OCI-LY7 (cell line): ENCODE measurements at regions not wholly inside any gene's neighbourhood (a gene's known extent, or its start where the extent isn't known, plus 50 kb on each side); places are given as distances from the start of the nearest gene placed in this dataset.

Experiments
- BruUV-seq: library from RNA; stranded (reverse); fragments of 400-500 nt; replicated peaks from 2 replicates; lab custom pipeline; 2021; lab: Mats Ljungman, UMichigan
- CTCF ChIA-PET: fragments of 300-600 bp; sonication (Branson Sonifier 250); formaldehyde crosslinking; loops from one replicate; lab custom pipeline; 2022; ENCODE audit warnings: antibody characterized with exemption; ENCODE audit not compliant: unreplicated experiment; lab: Charles Lee
- POLR2A ChIA-PET: fragments of 300-600 bp; sonication (Branson Sonifier 250); formaldehyde crosslinking; loops from one replicate; lab custom pipeline; 2022; ENCODE audit warnings: antibody characterized with exemption; lab: Charles Lee
- DNase-seq: peaks from one replicate; pipeline ENCODE4 v3.0.0-alpha.2; 2015; ENCODE audit warnings: low spot score
- H2AFZ ChIP-seq: fragments of 200-600 bp; sonication (generic), shearing (Covaris generic); 2 replicates; pipeline ENCODE4 v1.6.1; 2014; ENCODE audit warnings: mild to moderate bottlenecking, antibody characterized with exemption, low read length, moderate library complexity
- H3K27ac ChIP-seq: fragments of 200-600 bp; sonication (generic); 2 replicates; pipeline ENCODE4 v1.5.1; 2014; ENCODE audit warnings: mixed run types, low read depth, mild to moderate bottlenecking, moderate library complexity, low read length, inconsistent platforms; ENCODE audit not compliant: poor library complexity, severe bottlenecking
- H3K36me3 ChIP-seq: fragments of 200-600 bp; sonication (generic); 2 replicates; pipeline ENCODE4 v1.6.1; 2014; ENCODE audit warnings: mild to moderate bottlenecking, antibody characterized with exemption, low read length, moderate library complexity, mixed read lengths; ENCODE audit not compliant: insufficient read depth
- H3K4me1 ChIP-seq: fragments of 200-600 bp; sonication (generic); 2 replicates; pipeline ENCODE4 v1.5.1; 2014; ENCODE audit warnings: mild to moderate bottlenecking, low read length; ENCODE audit not compliant: insufficient read depth, poor library complexity, severe bottlenecking
- H3K4me2 ChIP-seq: fragments of 200-600 bp; sonication (generic); 2 replicates; pipeline ENCODE4 v1.6.1; 2014; ENCODE audit warnings: mild to moderate bottlenecking, low read length
- H3K4me3 ChIP-seq: fragments of 200-600 bp; sonication (generic); 2 replicates; pipeline ENCODE4 v1.5.1; 2014; ENCODE audit warnings: mild to moderate bottlenecking, low read depth, low read length; ENCODE audit not compliant: poor library complexity, severe bottlenecking
- H3K79me2 ChIP-seq: fragments of 200-600 bp; sonication (generic); 2 replicates; pipeline ENCODE4 v1.6.1; 2016; ENCODE audit warnings: low read depth, mild to moderate bottlenecking, low read length, moderate library complexity, mixed read lengths; ENCODE audit not compliant: insufficient read depth
- H3K9me2 ChIP-seq: fragments of 200-600 bp; sonication (generic); 2 replicates; pipeline ENCODE4 v1.6.1; 2016; ENCODE audit warnings: mild to moderate bottlenecking, low read length, mixed read lengths; ENCODE audit not compliant: insufficient read depth
- H3K9me3 ChIP-seq: fragments of 200-600 bp; sonication (generic); 2 replicates; pipeline ENCODE4 v1.6.1; 2014; ENCODE audit warnings: mild to moderate bottlenecking, mixed run types, low read length, mixed read lengths
- H4K20me1 ChIP-seq: fragments of 200-600 bp; sonication (generic); 2 replicates; pipeline ENCODE4 v1.6.1; 2014; ENCODE audit warnings: mild to moderate bottlenecking, antibody characterized with exemption, low read length, moderate library complexity, mixed read lengths; ENCODE audit not compliant: insufficient read depth
- EZH2phosphoT487 ChIP-seq: fragments of 200-600 bp; sonication (generic); IDR thresholded peaks from 2 replicates; pipeline ENCODE4 v1.6.1; 2018; ENCODE audit warnings: low read depth, borderline replicate concordance, mild to moderate bottlenecking, mixed run types, antibody characterized with exemption, low read length, moderate library complexity, mixed read lengths
- intact Hi-C: fragments of 100-400 bp; cut with micrococcal nuclease; formaldehyde crosslinking; loops from one replicate; pipeline ENCODE4 v1.10.0; 2022; ENCODE audit not compliant: unreplicated experiment
- TF ChIP-seq, protein P1 (sequence below): fragments of 200-600 bp; sonication (generic); conservative IDR thresholded peaks from 2 replicates; pipeline ENCODE4 v1.5.1; 2014; ENCODE audit warnings: mild to moderate bottlenecking, antibody characterized with exemption, low read length, moderate library complexity, mixed read lengths

GRCh38 chr13:94886191-94886590 lies 173.8 kb upstream of the SOX21 start:
- no peak for DNase-seq
- no peaks in the 10 kb centered on the region for H3K79me2 ChIP-seq
- H3K4me2 ChIP-seq = no peak overlapping the region
- no peak overlapping the region for H2AFZ ChIP-seq
- no peaks in the 10 kb centered on the region for H3K9me3 ChIP-seq
- POLR2A ChIA-PET = interaction anchor here (0.6 kb wide), 1 partner anchor 8 kb away, joined by 3 read pairs; no protein-coding TSS in a partner anchor
- intact Hi-C loops = no loop called here
- no peaks in the 10 kb centered on the region for H3K4me1 ChIP-seq
- no peaks in the 10 kb centered on the region for H3K36me3 ChIP-seq
- BruUV-seq = no TSS peak
- CTCF ChIA-PET = no interaction called here
- H3K9me2 ChIP-seq = no peaks in the 10 kb centered on the region
- no peaks in the 10 kb centered on the region for H4K20me1 ChIP-seq
- no peak overlapping the region for H3K27ac ChIP-seq
- H3K4me3 ChIP-seq = no peak overlapping the region
- TF ChIP-seq, protein P1, sequence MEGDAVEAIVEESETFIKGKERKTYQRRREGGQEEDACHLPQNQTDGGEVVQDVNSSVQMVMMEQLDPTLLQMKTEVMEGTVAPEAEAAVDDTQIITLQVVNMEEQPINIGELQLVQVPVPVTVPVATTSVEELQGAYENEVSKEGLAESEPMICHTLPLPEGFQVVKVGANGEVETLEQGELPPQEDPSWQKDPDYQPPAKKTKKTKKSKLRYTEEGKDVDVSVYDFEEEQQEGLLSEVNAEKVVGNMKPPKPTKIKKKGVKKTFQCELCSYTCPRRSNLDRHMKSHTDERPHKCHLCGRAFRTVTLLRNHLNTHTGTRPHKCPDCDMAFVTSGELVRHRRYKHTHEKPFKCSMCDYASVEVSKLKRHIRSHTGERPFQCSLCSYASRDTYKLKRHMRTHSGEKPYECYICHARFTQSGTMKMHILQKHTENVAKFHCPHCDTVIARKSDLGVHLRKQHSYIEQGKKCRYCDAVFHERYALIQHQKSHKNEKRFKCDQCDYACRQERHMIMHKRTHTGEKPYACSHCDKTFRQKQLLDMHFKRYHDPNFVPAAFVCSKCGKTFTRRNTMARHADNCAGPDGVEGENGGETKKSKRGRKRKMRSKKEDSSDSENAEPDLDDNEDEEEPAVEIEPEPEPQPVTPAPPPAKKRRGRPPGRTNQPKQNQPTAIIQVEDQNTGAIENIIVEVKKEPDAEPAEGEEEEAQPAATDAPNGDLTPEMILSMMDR = no peak
- TF ChIP-seq EZH2phosphoT487 = no peak

- no peak overlapping the region for H3K4me3 ChIP-seq
- H4K20me1 ChIP-seq = no peaks in the 10 kb centered on the region
- ChIA-PET POLR2A (no interaction called here), CTCF (no interaction called here)
- no TSS peak for BruUV-seq
- H3K4me1 ChIP-seq = no peaks in the 10 kb centered on the region
- H3K36me3 ChIP-seq = no peaks in the 10 kb centered on the region
- no peak overlapping the region for H3K4me2 ChIP-seq
- DNase-seq = no peak
- intact Hi-C loops = no loop called here
- H3K9me2 ChIP-seq = no peaks in the 10 kb centered on the region
- TF ChIP-seq, protein P1 = no peak
- no peak for TF ChIP-seq EZH2phosphoT487
- H3K27ac ChIP-seq = no peak overlapping the region
- no peaks in the 10 kb centered on the region for H3K79me2 ChIP-seq
- H2AFZ ChIP-seq = no peak overlapping the region
- H3K9me3 ChIP-seq = no peaks in the 10 kb centered on the region
Observed at GRCh38 chr13:94880463-94880862, 168.1 kb upstream of the SOX21 start.

DNA sequence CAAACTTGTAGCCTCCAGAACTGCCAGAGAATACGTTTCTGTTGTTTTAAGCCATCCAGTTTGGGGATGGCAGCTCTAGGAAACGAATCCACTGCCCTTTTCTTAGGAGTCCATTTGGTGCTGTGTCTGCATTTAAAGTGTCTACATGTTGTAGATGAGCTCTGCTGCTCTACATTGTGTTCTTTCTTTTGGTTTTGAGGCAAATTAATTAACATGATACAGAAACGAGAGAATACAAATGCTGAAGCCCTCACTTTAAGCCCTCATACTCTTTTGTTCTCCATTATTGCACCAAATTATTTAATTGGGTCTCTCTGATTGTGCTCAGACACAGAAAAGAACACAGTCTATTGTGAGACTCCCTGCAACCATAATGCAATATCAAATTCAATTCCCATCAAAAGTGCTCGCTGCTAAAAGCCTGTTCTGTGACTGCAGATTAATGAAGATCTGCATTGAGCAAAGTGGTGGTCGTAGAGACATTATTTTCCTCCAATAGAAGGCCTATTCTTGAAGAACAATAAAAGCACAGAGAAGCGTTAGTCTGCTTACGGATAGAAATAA lies 166.3 kb upstream of the SOX21 start:
- Histone ChIP-seq H3K27ac (no peak overlapping the region), H3K4me3 (no peak overlapping the region), H3K4me1 (no peaks in the 10 kb centered on the region), H3K9me2 (no peaks in the 10 kb centered on the region), H3K79me2 (no peaks in the 10 kb centered on the region), H4K20me1 (no peaks in the 10 kb centered on the region), H3K4me2 (no peak overlapping the region), H3K36me3 (no peaks in the 10 kb centered on the region), H2AFZ (no peak overlapping the region), H3K9me3 (no peaks in the 10 kb centered on the region)
- intact Hi-C loops = no loop called here
- no TSS peak for BruUV-seq
- no peak for DNase-seq
- no peak for TF ChIP-seq EZH2phosphoT487
- TF ChIP-seq, protein P1 = no peak
- POLR2A ChIA-PET = interaction anchor here (0.6 kb wide), 1 partner anchor 161 kb away, joined by 3 read pairs; no protein-coding TSS in a partner anchor
- CTCF ChIA-PET = no interaction called here
